ENCODE measurements at regions not wholly inside any gene's neighbourhood (a gene's known extent, or its start where the extent isn't known, plus 50 kb on each side); places are given as distances from the start of the nearest gene placed in this dataset.
"Not testable (repeated sequence)": the region's sequence is repeated elsewhere in the genome, so short reads cannot be mapped to it uniquely, and the experiment has no call there.

GRCh38 chr18:14693882-14694281 is 54.1 kb upstream of the ANKRD30B start:
- not testable (repeated sequence) for TF ChIP-seq YY1 (IDR thresholded peaks at IDR 0.05; ENCODE audit: insufficient read depth, insufficient read length); ZNF274 (IDR thresholded peaks at IDR 0.05; ENCODE audit: low read depth, low read length)
